ENCODE measurements at regions not wholly inside any gene's neighbourhood (a gene's known extent, or its start where the extent isn't known, plus 50 kb on each side); places are given as distances from the start of the nearest gene placed in this dataset.

- TF ChIP-seq CTCF (IDR thresholded peaks at IDR 0.05 in 4 of 5, conservative IDR thresholded peaks at IDR 0.05 in 1 of 5) (no peak), POLR2A (IDR thresholded peaks at IDR 0.05) (no peak)
Observed at GRCh38 chr7:32266932-32267475, 196.8 kb upstream of the PDE1C start.

Measured in gastrocnemius medialis (tissue), 4 donors.